Osteocyte (in vitro differentiated cells): ENCODE measurements at regions not wholly inside any gene's neighbourhood (a gene's known extent, or its start where the extent isn't known, plus 50 kb on each side); places are given as distances from the start of the nearest gene placed in this dataset.

ENCODE experiments used
- DNase-seq: peaks from one replicate; pipeline ENCODE4 v3.0.0; 2021; ENCODE audit warnings: mixed read lengths; ENCODE audit not compliant: unreplicated experiment; ENCODE audit errors: extremely low spot score
- H3K27ac Mint-ChIP-seq: one replicate; pipeline ENCODE4 v1.8.0; 2021; ENCODE audit warnings: mild to moderate bottlenecking, mixed read lengths; ENCODE audit not compliant: unreplicated experiment
- H3K27me3 Mint-ChIP-seq: one replicate; pipeline ENCODE4 v1.8.0; 2021; ENCODE audit warnings: mixed read lengths; ENCODE audit not compliant: unreplicated experiment
- H3K36me3 Mint-ChIP-seq: one replicate; pipeline ENCODE4 v1.8.0; 2021; ENCODE audit warnings: mixed read lengths; ENCODE audit not compliant: unreplicated experiment
- H3K4me1 Mint-ChIP-seq: one replicate; pipeline ENCODE4 v1.8.0; 2021; ENCODE audit warnings: mixed read lengths; ENCODE audit not compliant: unreplicated experiment
- H3K4me3 Mint-ChIP-seq: one replicate; pipeline ENCODE4 v1.8.0; 2021; ENCODE audit warnings: mild to moderate bottlenecking, moderate library complexity, mixed read lengths; ENCODE audit not compliant: unreplicated experiment
- H3K9me3 Mint-ChIP-seq: one replicate; pipeline ENCODE4 v1.8.0; 2021; ENCODE audit warnings: mixed read lengths; ENCODE audit not compliant: unreplicated experiment
- CTCF ChIP-seq: fragments of 200-600 bp; sonication (generic); IDR thresholded peaks from 2 replicates; pipeline ENCODE4 v1.5.0; 2021; ENCODE audit warnings: antibody characterized with exemption, mild to moderate bottlenecking, moderate library complexity

GRCh38 chr21:29245104-29245643, 53.5 kb upstream of the BACH1 start:
- Mint-ChIP-seq H3K4me3 (no peak overlapping the region), H3K4me1 (peaks cover 2% of the 10 kb centered on the region), H3K27ac (no peak overlapping the region), H3K9me3 (no peaks in the 10 kb centered on the region), H3K36me3 (no peaks in the 10 kb centered on the region), H3K27me3 (no peaks in the 10 kb centered on the region)
- DNase-seq = no peak
- no peak for TF ChIP-seq CTCF

- Mint-ChIP-seq H3K4me1 (peaks cover 2% of the 10 kb centered on the region), H3K27ac (no peak overlapping the region), H3K36me3 (no peaks in the 10 kb centered on the region), H3K4me3 (no peak overlapping the region), H3K27me3 (no peaks in the 10 kb centered on the region), H3K9me3 (peaks cover under 1% of the 10 kb centered on the region)
- no peak for TF ChIP-seq CTCF
- DNase-seq = no peak
Measured at GRCh38 chr21:29245863-29246262, 52.9 kb upstream of the BACH1 start.

- Mint-ChIP-seq H3K27ac (no peak overlapping the region), H3K4me1 (peaks cover 2% of the 10 kb centered on the region), H3K27me3 (no peaks in the 10 kb centered on the region), H3K4me3 (no peak overlapping the region), H3K9me3 (peaks cover 5% of the 10 kb centered on the region), H3K36me3 (no peaks in the 10 kb centered on the region)
- DNase-seq = no peak
- no peak for TF ChIP-seq CTCF
Measured at GRCh38 chr21:29246614-29247013, 52.1 kb upstream of the BACH1 start.

- no peak for DNase-seq
Measured at GRCh38 chr21:29248124-29248523, 50.6 kb upstream of the BACH1 start.

More at GRCh38 chr21:29248124-29248523, 50.6 kb upstream of the BACH1 start:
- peaks cover 2% of the 10 kb centered on the region for H3K4me1 Mint-ChIP-seq
- H3K9me3 Mint-ChIP-seq = peaks cover 12% of the 10 kb centered on the region
- no peaks in the 10 kb centered on the region for H3K36me3 Mint-ChIP-seq
- TF ChIP-seq CTCF = no peak
- H3K27me3 Mint-ChIP-seq = no peaks in the 10 kb centered on the region
- no peak overlapping the region for H3K27ac Mint-ChIP-seq
- H3K4me3 Mint-ChIP-seq = no peak overlapping the region
